Thoracic aorta (tissue), 2 donors: ENCODE measurements at regions not wholly inside any gene's neighbourhood (a gene's known extent, or its start where the extent isn't known, plus 50 kb on each side); places are given as distances from the start of the nearest gene placed in this dataset.
A peak's percentile ranks its signal among the peaks of the same experiment; 100 is the strongest.

Experiments used
- ATAC-seq: fragments of 150-250 bp; one replicate; pipeline ENCODE4 v1.8.0; 2017; ENCODE audit warnings: low read depth; ENCODE audit not compliant: insufficient number of reproducible peaks, low FRiP score
- DNase-seq: peaks from one replicate; pipeline ENCODE4 v3.0.0-alpha.2; 2020; ENCODE audit warnings: low spot score
- H3K27ac ChIP-seq, 2 donors: fragments of 200-600 bp; sonication (generic); 1 replicate in 1 of 2; 2 replicates in 1 of 2; pipeline ENCODE4 v1.5.1; 2016; ENCODE audit warnings: mild to moderate bottlenecking in 2 of 2, moderate library complexity in 2 of 2
- H3K27me3 ChIP-seq: fragments of 200-600 bp; sonication (generic); replicated peaks from 2 replicates; pipeline ENCODE4 v1.6.0; 2016; ENCODE audit warnings: mild to moderate bottlenecking; ENCODE audit not compliant: insufficient read depth
- H3K36me3 ChIP-seq: fragments of 200-600 bp; sonication (generic); one replicate; pipeline ENCODE4 v1.5.1; 2016
- H3K4me1 ChIP-seq, 2 donors: fragments of 200-600 bp; sonication (generic); 1 replicate in 1 of 2; 2 replicates in 1 of 2; pipeline versions ENCODE4 v1.5.1 to v1.6.0; 2016; ENCODE audit warnings: low read depth in 2 of 2, mild to moderate bottlenecking in 1 of 2; ENCODE audit not compliant: control insufficient read depth in 1 of 2
- H3K4me3 ChIP-seq: fragments of 200-600 bp; sonication (generic); 2 replicates; pipeline ENCODE4 v1.5.1; 2016; ENCODE audit warnings: mild to moderate bottlenecking
- H3K9me3 ChIP-seq: fragments of 200-600 bp; sonication (generic); 2 replicates; pipeline ENCODE4 v1.5.1; 2016
- CTCF ChIP-seq: fragments of 200-600 bp; sonication (generic); IDR thresholded peaks from one replicate; pipeline ENCODE4 v1.5.1; 2019; ENCODE audit warnings: antibody characterized with exemption

- Histone ChIP-seq H3K4me1 (peaks cover 11 to 14% of the 10 kb centered on the region in 2 donors), H3K27ac (peak overlapping the region; percentile 35 to 55)
- DNase-seq: no peak
Measured at GRCh38 chr14:22338917-22339715, 249.9 kb downstream of the DAD1 start.

GRCh38 chr14:22338381-22338780 lies 250.6 kb downstream of the DAD1 start:
- Histone ChIP-seq H3K9me3 (no peaks in the 10 kb centered on the region), H3K4me3 (no peak overlapping the region), H3K4me1 (peaks cover 11 to 14% of the 10 kb centered on the region in 2 donors), H3K36me3 (no peaks in the 10 kb centered on the region), H3K27me3 (no peaks in the 10 kb centered on the region), H3K27ac (peak overlapping the region; percentile 19 to 55)
- no peak for TF ChIP-seq CTCF
- no peak for ATAC-seq
- no peak for DNase-seq

More at GRCh38 chr14:22338917-22339715, 249.9 kb downstream of the DAD1 start:
- ATAC-seq: peak; percentile 19
- Histone ChIP-seq H3K4me3 (peak overlapping the region; percentile 14), H3K9me3 (no peaks in the 10 kb centered on the region), H3K27me3 (no peaks in the 10 kb centered on the region), H3K36me3 (no peaks in the 10 kb centered on the region)
- TF ChIP-seq CTCF: no peak

GRCh38 chr14:22337938-22338337 lies 251.1 kb downstream of the DAD1 start:
- H3K27ac ChIP-seq: peak overlapping the region in 1 of 2 donors; percentile 55

GRCh38 chr14:22337521-22337920 lies 251.5 kb downstream of the DAD1 start:
- no peaks in the 10 kb centered on the region for H3K36me3 ChIP-seq
- peaks cover 11 to 14% of the 10 kb centered on the region in 2 donors for H3K4me1 ChIP-seq
- DNase-seq: no peak
- H3K27ac ChIP-seq: no peak overlapping the region
- no peaks in the 10 kb centered on the region for H3K27me3 ChIP-seq
- H3K4me3 ChIP-seq: no peak overlapping the region
- no peaks in the 10 kb centered on the region for H3K9me3 ChIP-seq
- no peak for ATAC-seq
- TF ChIP-seq CTCF: no peak

More at GRCh38 chr14:22337938-22338337, 251.1 kb downstream of the DAD1 start:
- Histone ChIP-seq H3K36me3 (no peaks in the 10 kb centered on the region), H3K9me3 (no peaks in the 10 kb centered on the region), H3K27me3 (no peaks in the 10 kb centered on the region), H3K4me1 (peaks cover 11 to 14% of the 10 kb centered on the region in 2 donors), H3K4me3 (no peak overlapping the region)
- no peak for ATAC-seq
- DNase-seq: no peak
- no peak for TF ChIP-seq CTCF

GRCh38 chr14:22336031-22336430 lies 253.0 kb downstream of the DAD1 start:
- no peak overlapping the region for H3K4me3 ChIP-seq
- peaks cover 11 to 14% of the 10 kb centered on the region in 2 donors for H3K4me1 ChIP-seq
- no peaks in the 10 kb centered on the region for H3K36me3 ChIP-seq
- DNase-seq (no peak), ATAC-seq (no peak)
- no peak overlapping the region for H3K27ac ChIP-seq
- no peaks in the 10 kb centered on the region for H3K9me3 ChIP-seq
- H3K27me3 ChIP-seq: no peaks in the 10 kb centered on the region
- TF ChIP-seq CTCF: no peak
